ENCODE measurements at regions not wholly inside any gene's neighbourhood (a gene's known extent, or its start where the extent isn't known, plus 50 kb on each side); places are given as distances from the start of the nearest gene placed in this dataset.
A peak's percentile ranks its signal among the peaks of the same experiment; 100 is the strongest.

DNA sequence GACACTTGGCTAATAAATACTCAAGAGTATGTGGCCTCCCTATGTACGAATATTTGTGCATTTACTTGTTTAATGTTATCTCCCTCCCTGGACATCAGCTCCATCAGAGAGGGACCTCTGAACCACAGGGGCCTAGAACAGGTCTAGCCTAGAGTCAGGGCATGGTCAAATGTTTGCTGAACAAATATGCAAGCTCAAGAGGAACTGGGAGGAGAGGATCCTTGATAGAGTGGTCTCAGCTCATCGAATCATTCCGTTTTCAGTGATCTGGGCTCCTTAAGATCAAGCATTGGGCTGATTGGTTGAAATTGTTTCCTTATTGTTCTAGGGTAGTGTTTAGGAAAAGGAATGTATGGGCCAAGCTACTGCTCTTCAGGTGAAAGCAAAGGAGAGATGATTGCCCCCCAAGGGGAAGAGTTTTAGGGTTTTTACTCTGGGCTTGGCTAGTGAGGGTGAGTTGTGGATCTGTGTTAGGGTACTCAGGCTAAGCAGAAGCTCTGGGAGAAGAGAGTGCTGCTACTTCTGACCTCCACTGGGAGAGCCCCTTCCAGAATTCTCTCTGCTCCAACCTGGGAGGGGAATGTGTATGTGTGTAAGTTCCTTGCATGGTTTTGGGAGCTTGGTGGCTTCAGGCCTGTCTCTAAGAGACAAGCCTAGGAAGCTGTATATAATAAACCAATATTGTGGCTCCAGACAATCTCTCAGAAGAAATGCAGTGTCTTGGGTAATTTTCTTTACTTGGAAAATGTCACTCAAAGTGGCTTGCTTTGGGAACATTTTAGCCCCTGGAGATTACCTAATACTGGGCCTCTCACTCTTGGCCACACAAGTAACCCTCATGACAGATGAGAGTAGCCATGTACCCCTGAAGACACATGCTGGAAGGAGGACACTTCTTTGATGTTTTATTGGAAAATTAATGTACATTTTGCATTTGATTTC lies 110.0 kb downstream of the EMX2 start:
- DNase-seq (ENCODE audit: low spot score), result no peak
- TF ChIP-seq, protein P1, sequence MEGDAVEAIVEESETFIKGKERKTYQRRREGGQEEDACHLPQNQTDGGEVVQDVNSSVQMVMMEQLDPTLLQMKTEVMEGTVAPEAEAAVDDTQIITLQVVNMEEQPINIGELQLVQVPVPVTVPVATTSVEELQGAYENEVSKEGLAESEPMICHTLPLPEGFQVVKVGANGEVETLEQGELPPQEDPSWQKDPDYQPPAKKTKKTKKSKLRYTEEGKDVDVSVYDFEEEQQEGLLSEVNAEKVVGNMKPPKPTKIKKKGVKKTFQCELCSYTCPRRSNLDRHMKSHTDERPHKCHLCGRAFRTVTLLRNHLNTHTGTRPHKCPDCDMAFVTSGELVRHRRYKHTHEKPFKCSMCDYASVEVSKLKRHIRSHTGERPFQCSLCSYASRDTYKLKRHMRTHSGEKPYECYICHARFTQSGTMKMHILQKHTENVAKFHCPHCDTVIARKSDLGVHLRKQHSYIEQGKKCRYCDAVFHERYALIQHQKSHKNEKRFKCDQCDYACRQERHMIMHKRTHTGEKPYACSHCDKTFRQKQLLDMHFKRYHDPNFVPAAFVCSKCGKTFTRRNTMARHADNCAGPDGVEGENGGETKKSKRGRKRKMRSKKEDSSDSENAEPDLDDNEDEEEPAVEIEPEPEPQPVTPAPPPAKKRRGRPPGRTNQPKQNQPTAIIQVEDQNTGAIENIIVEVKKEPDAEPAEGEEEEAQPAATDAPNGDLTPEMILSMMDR (IDR thresholded peaks at IDR 0.05; ENCODE audit: extremely low read depth, missing control alignments), result no peak

- peak; percentile 80 for DNase-seq (ENCODE audit: low spot score)
- TF ChIP-seq, protein P1 (IDR thresholded peaks at IDR 0.05; ENCODE audit: extremely low read depth, missing control alignments), result no peak
Measured at GRCh38 chr10:117653170-117653515, 110.6 kb downstream of the EMX2 start.

DNA sequence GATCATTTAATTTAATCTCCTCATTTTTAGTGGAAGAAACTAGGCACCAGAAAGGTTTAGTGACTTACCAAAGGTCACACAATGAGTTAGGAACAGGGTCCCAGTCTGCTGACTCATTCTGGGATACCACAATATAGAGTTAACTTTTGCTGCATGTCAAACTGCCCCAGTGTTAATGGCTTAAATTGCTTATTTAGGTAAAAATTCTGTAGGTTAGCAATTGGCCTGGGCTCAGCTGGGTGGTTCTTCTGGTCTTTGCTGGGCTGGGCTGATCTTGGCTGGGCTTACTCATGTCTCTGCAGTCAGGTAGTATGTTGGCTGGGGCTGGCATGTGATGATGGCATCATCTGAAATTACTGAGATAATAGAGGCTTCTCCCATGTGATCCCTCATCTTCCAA lies 111.6 kb downstream of the EMX2 start:
- DNase-seq (ENCODE audit: low spot score), result no peak
- TF ChIP-seq, protein P1 (IDR thresholded peaks at IDR 0.05; ENCODE audit: extremely low read depth, missing control alignments), result no peak

GRCh38 chr10:117656385-117657367 lies 114.1 kb downstream of the EMX2 start:
- TF ChIP-seq, protein P1 (IDR thresholded peaks at IDR 0.05; ENCODE audit: extremely low read depth, missing control alignments), result no peak
- DNase-seq (ENCODE audit: low spot score), result peak; percentile 68

DNA sequence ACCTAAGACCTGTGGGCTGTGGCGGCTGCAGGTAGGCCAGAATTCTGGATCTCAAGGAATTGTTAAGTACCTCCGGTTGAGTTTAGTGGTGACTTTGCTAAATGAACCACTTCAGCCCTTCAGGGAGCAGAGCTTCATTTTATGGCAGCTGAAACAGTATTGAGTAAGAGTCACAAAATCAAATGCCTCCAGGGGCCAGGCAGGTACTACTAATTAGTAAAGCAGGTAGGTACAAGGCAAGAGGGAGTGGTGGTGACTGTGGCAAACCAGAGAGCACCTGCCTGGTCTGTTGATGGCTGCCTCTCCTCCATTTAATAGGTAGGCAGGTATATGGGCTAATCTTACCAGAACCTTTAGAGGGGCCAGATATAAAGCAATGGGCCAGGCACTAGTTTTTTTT lies 118.8 kb downstream of the EMX2 start:
- no peak for DNase-seq (ENCODE audit: low spot score)
- TF ChIP-seq, protein P1 (IDR thresholded peaks at IDR 0.05; ENCODE audit: extremely low read depth, missing control alignments), result no peak

DNA sequence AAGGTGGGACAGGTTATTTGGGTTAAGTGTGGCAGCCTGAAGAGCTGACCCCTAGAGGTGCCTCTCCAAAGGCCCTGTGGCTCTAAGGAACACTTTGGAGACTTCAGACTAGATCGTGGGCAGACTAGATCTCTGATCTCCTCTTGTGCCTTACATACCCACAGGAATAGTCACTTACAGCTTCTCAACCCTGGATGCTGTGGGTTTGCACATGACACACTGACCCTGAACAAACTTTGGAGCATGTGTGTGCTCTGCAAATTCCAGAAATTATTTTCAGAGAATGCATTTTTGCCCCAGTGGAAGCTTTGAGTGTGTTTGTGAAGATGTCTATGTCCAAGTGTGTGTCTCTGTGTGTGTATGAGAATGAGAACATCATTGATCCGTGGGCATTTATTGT lies 119.6 kb downstream of the EMX2 start:
- no peak for DNase-seq (ENCODE audit: low spot score)
- TF ChIP-seq, protein P1 (IDR thresholded peaks at IDR 0.05; ENCODE audit: extremely low read depth, missing control alignments), result no peak

All from GM20000 (cell line).